Peyer's patch (tissue), 4 donors: ENCODE measurements at regions not wholly inside any gene's neighbourhood (a gene's known extent, or its start where the extent isn't known, plus 50 kb on each side); places are given as distances from the start of the nearest gene placed in this dataset.

Source experiments
- CTCF ChIP-seq, 6 experiments: fragments of 450-650 bp in 4 of 6; fragments of 200-600 bp in 2 of 6; sonication (generic) in 1 of 6; IDR thresholded peaks; one replicate each; pipeline ENCODE4 v1.5.1; 2017 to 2019; ENCODE audit warnings: antibody characterized with exemption in 6 of 6, mild to moderate bottlenecking in 3 of 6, moderate library complexity in 1 of 6
- POLR2A ChIP-seq, 2 donors: fragments of 450-650 bp; IDR thresholded peaks; one replicate each; pipeline ENCODE4 v1.5.1; 2017; ENCODE audit warnings: antibody characterized with exemption in 2 of 2, mild to moderate bottlenecking in 2 of 2, moderate library complexity in 2 of 2

- no peak for TF ChIP-seq CTCF (IDR thresholded peaks at IDR 0.05)
- TF ChIP-seq POLR2A (IDR thresholded peaks at IDR 0.05): no peak
These were observed 337.8 kb downstream of the TENT4A start for GRCh38 chr5:7050986-7051385.
